Calu3 (cell line): ENCODE measurements at regions not wholly inside any gene's neighbourhood (a gene's known extent, or its start where the extent isn't known, plus 50 kb on each side); places are given as distances from the start of the nearest gene placed in this dataset.

Source experiments
- BruUV-seq: library from RNA; stranded (reverse); fragments of 400-500 nt; replicated peaks from 2 replicates; lab custom pipeline; 2021; lab: Mats Ljungman, UMichigan
- CTCF ChIA-PET: fragments of 300-600 bp; sonication (Branson Sonifier 250); formaldehyde crosslinking; loops from one replicate; lab custom pipeline; 2022; ENCODE audit warnings: antibody characterized with exemption; lab: Charles Lee
- DNase-seq: peaks from one replicate; pipeline ENCODE4 v3.0.0; 2022
- H3K27ac Mint-ChIP-seq: one replicate; pipeline ENCODE4 v1.8.0; 2022; ENCODE audit warnings: mixed read lengths; ENCODE audit not compliant: unreplicated experiment
- H3K27me3 Mint-ChIP-seq: one replicate; pipeline ENCODE4 v1.8.0; 2022; ENCODE audit warnings: mixed read lengths; ENCODE audit not compliant: unreplicated experiment
- H3K36me3 Mint-ChIP-seq: one replicate; pipeline ENCODE4 v1.8.0; 2022; ENCODE audit warnings: mild to moderate bottlenecking, moderate library complexity, mixed read lengths; ENCODE audit not compliant: insufficient read depth, unreplicated experiment
- H3K4me1 Mint-ChIP-seq: one replicate; pipeline ENCODE4 v1.8.0; 2022; ENCODE audit warnings: mild to moderate bottlenecking, low read depth, mixed read lengths; ENCODE audit not compliant: unreplicated experiment
- H3K4me3 Mint-ChIP-seq: one replicate; pipeline ENCODE4 v1.8.0; 2022; ENCODE audit warnings: mild to moderate bottlenecking, low read depth, moderate library complexity, mixed read lengths; ENCODE audit not compliant: unreplicated experiment
- H3K9me3 Mint-ChIP-seq: one replicate; pipeline ENCODE4 v1.8.0; 2022; ENCODE audit warnings: low read depth, mixed read lengths; ENCODE audit not compliant: unreplicated experiment
- CTCF ChIP-seq: fragments of 200-600 bp; IDR thresholded peaks from one replicate; pipeline ENCODE4 v1.8.0; 2022; ENCODE audit warnings: antibody characterized with exemption; ENCODE audit not compliant: unreplicated experiment
- intact Hi-C: fragments of 100-400 bp; cut with micrococcal nuclease; formaldehyde crosslinking; loops from one replicate; pipeline ENCODE4 v1.10.0; 2022; ENCODE audit not compliant: unreplicated experiment

GRCh38 chr14:98612434-98613200 lies 659.4 kb downstream of the BCL11B start:
- intact Hi-C loops: no loop called here
- TF ChIP-seq CTCF: no peak
- BruUV-seq: no TSS peak
- Mint-ChIP-seq H3K27ac (no peak overlapping the region), H3K27me3 (no peaks in the 10 kb centered on the region), H3K4me1 (no peaks in the 10 kb centered on the region), H3K9me3 (peaks cover 5% of the 10 kb centered on the region), H3K4me3 (no peak overlapping the region), H3K36me3 (no peaks in the 10 kb centered on the region)
- CTCF ChIA-PET: interaction anchor here (0.9 kb wide), 1 partner anchor 140 kb away, joined by 5 read pairs; no protein-coding TSS in a partner anchor
- DNase-seq: no peak

GRCh38 chr14:98614741-98615140 lies 657.3 kb downstream of the BCL11B start:
- Mint-ChIP-seq H3K9me3 (peaks cover 3% of the 10 kb centered on the region), H3K36me3 (no peaks in the 10 kb centered on the region), H3K4me1 (no peaks in the 10 kb centered on the region), H3K27ac (no peak overlapping the region), H3K27me3 (no peaks in the 10 kb centered on the region), H3K4me3 (no peak overlapping the region)
- no peak for DNase-seq
- BruUV-seq: no TSS peak
- TF ChIP-seq CTCF: no peak
- CTCF ChIA-PET: no interaction called here
- intact Hi-C loops: no loop called here

- no peaks in the 10 kb centered on the region for H3K36me3 Mint-ChIP-seq
- no peak for DNase-seq
- no peak overlapping the region for H3K27ac Mint-ChIP-seq
- H3K4me1 Mint-ChIP-seq: no peaks in the 10 kb centered on the region
- no peaks in the 10 kb centered on the region for H3K27me3 Mint-ChIP-seq
- no peak for TF ChIP-seq CTCF
- CTCF ChIA-PET: no interaction called here
- intact Hi-C loops: no loop called here
- no peak overlapping the region for H3K4me3 Mint-ChIP-seq
- no TSS peak for BruUV-seq
- peaks cover 9% of the 10 kb centered on the region for H3K9me3 Mint-ChIP-seq
Observed at GRCh38 chr14:98622208-98623051, 649.6 kb downstream of the BCL11B start.

- H3K4me3 Mint-ChIP-seq: no peak overlapping the region
- CTCF ChIA-PET: no interaction called here
- H3K27ac Mint-ChIP-seq: no peak overlapping the region
- intact Hi-C loops: no loop called here
- no peaks in the 10 kb centered on the region for H3K36me3 Mint-ChIP-seq
- no peaks in the 10 kb centered on the region for H3K4me1 Mint-ChIP-seq
- no TSS peak for BruUV-seq
- peaks cover 9% of the 10 kb centered on the region for H3K9me3 Mint-ChIP-seq
- H3K27me3 Mint-ChIP-seq: no peaks in the 10 kb centered on the region
- DNase-seq: no peak
- TF ChIP-seq CTCF: no peak
Observed at GRCh38 chr14:98623788-98624415, 648.1 kb downstream of the BCL11B start.
